HG03103 (cell line): ENCODE measurements at regions not wholly inside any gene's neighbourhood (a gene's known extent, or its start where the extent isn't known, plus 50 kb on each side); places are given as distances from the start of the nearest gene placed in this dataset.

Source experiments
- ATAC-seq: cut with Tn5 transposase; IDR thresholded peaks from one replicate; pipeline ENCODE4 v1.9.1; 2021; ENCODE audit warnings: low read depth; ENCODE audit not compliant: unreplicated experiment

GRCh38 chr7:118662266-118662665, 437.8 kb downstream of the ANKRD7 start:
- ATAC-seq: no peak

- no peak for ATAC-seq
These were observed 440.0 kb downstream of the ANKRD7 start for GRCh38 chr7:118664498-118664897.

GRCh38 chr7:118671149-118671548, 446.6 kb downstream of the ANKRD7 start:
- no peak for ATAC-seq

GRCh38 chr7:118684796-118685195, 460.3 kb downstream of the ANKRD7 start:
- no peak for ATAC-seq

GRCh38 chr7:118689403-118689802, 464.9 kb downstream of the ANKRD7 start:
- no peak for ATAC-seq

GRCh38 chr7:118696879-118697278, 472.4 kb downstream of the ANKRD7 start:
- ATAC-seq: no peak

- no peak for ATAC-seq
These were observed 474.7 kb downstream of the ANKRD7 start for GRCh38 chr7:118699222-118699621.

- ATAC-seq: no peak
These were observed 484.2 kb downstream of the ANKRD7 start for GRCh38 chr7:118708741-118709140.

GRCh38 chr7:118711688-118712087, 487.2 kb downstream of the ANKRD7 start:
- ATAC-seq: no peak

- ATAC-seq: no peak
These were observed 488.5 kb downstream of the ANKRD7 start for GRCh38 chr7:118713039-118713438.

GRCh38 chr7:118720632-118721031, 496.1 kb downstream of the ANKRD7 start:
- no peak for ATAC-seq

- no peak for ATAC-seq
These were observed 507.4 kb downstream of the ANKRD7 start for GRCh38 chr7:118731854-118732253.

- no peak for ATAC-seq
These were observed 510.0 kb downstream of the ANKRD7 start for GRCh38 chr7:118734541-118734940.

- ATAC-seq: no peak
These were observed 510.9 kb downstream of the ANKRD7 start for GRCh38 chr7:118735441-118735840.

GRCh38 chr7:118737935-118738334, 513.4 kb downstream of the ANKRD7 start:
- no peak for ATAC-seq

GRCh38 chr7:118745927-118746326, 521.4 kb downstream of the ANKRD7 start:
- ATAC-seq: no peak

GRCh38 chr7:118747473-118747872, 523.0 kb downstream of the ANKRD7 start:
- ATAC-seq: no peak

- ATAC-seq: no peak
These were observed 529.0 kb downstream of the ANKRD7 start for GRCh38 chr7:118753479-118753878.

GRCh38 chr7:118754608-118755007, 530.1 kb downstream of the ANKRD7 start:
- no peak for ATAC-seq

GRCh38 chr7:118755067-118755625, 530.6 kb downstream of the ANKRD7 start:
- no peak for ATAC-seq

GRCh38 chr7:118757066-118757465, 532.6 kb downstream of the ANKRD7 start:
- no peak for ATAC-seq

- no peak for ATAC-seq
These were observed 534.1 kb downstream of the ANKRD7 start for GRCh38 chr7:118758582-118758981.

GRCh38 chr7:118759921-118760320, 535.4 kb downstream of the ANKRD7 start:
- no peak for ATAC-seq
